Psoas muscle (tissue), 7 donors: ENCODE measurements at regions not wholly inside any gene's neighbourhood (a gene's known extent, or its start where the extent isn't known, plus 50 kb on each side); places are given as distances from the start of the nearest gene placed in this dataset.

Experiments
- ATAC-seq, 4 donors: fragments of 200-7000 bp; cut with Tn5 transposase; one replicate each; pipeline ENCODE4 v1.9.1; 2020; ENCODE audit warnings: moderate library complexity in 3 of 4, mild to moderate bottlenecking in 2 of 4
- DNase-seq, 2 donors: peaks; one replicate each; pipeline ENCODE4 v3.0.0-alpha.2; 2020
- H3K27ac ChIP-seq: fragments of 200-600 bp; one replicate; pipeline ENCODE4 v1.8.0; 2022
- H3K27me3 ChIP-seq, 3 donors: fragments of 200-600 bp in 1 of 3; one replicate each; pipeline versions ENCODE4 v1.6.1 to v1.8.0; 2013 to 2022; ENCODE audit warnings: low read length in 2 of 3, mild to moderate bottlenecking in 2 of 3, moderate library complexity in 1 of 3; ENCODE audit not compliant: insufficient read depth in 3 of 3
- H3K36me3 ChIP-seq, 2 donors: fragments of 200-600 bp in 1 of 2; one replicate each; pipeline versions ENCODE4 v1.6.1 to v1.8.0; 2013 to 2022; ENCODE audit warnings: low read depth in 1 of 2, mild to moderate bottlenecking in 1 of 2, moderate library complexity in 1 of 2; ENCODE audit not compliant: insufficient read depth in 1 of 2
- H3K4me1 ChIP-seq: fragments of 200-600 bp; one replicate; pipeline ENCODE4 v1.8.0; 2022
- H3K4me3 ChIP-seq: fragments of 200-600 bp; one replicate; pipeline ENCODE4 v1.8.0; 2022; ENCODE audit warnings: mild to moderate bottlenecking
- H3K9me3 ChIP-seq: fragments of 200-600 bp; one replicate; pipeline ENCODE4 v1.8.0; 2022
- WGBS, 3 donors: extraction: QIAGEN DNeasy Blood & Tissue Kit; methylation state at CpG; one replicate each; pipeline versions ENCODE4 v1.1.6 to v1.1.7; 2013; 5-methylcytosine and 5-hydroxymethylcytosine counted together
- intact Hi-C, 2 donors: fragments of 100-400 bp; cut with DNase I; formaldehyde crosslinking; loops; one replicate each; pipeline versions ENCODE4 v1.11.0 to v1.14.2; 2022
- TF ChIP-seq, protein P1 (sequence below): fragments of 200-600 bp; IDR thresholded peaks from one replicate; pipeline ENCODE4 v1.8.0; 2022; ENCODE audit warnings: antibody characterized with exemption
- donor health status: healthy with polysubstance abuse.
- donor health status: DM: no; HTN: no; CAD: no; lungs with moderate emphysema.
- donor health status: Bipolar disorder and iron deficiency.
- donor health status: healthy.
- donor health status: DM: yes; HTN: yes; CAD: no.
- donor health status: DM: no; HTN: no; CAD: no.
- donor health status: DM: yes; HTN: yes; CAD: no.

DNA sequence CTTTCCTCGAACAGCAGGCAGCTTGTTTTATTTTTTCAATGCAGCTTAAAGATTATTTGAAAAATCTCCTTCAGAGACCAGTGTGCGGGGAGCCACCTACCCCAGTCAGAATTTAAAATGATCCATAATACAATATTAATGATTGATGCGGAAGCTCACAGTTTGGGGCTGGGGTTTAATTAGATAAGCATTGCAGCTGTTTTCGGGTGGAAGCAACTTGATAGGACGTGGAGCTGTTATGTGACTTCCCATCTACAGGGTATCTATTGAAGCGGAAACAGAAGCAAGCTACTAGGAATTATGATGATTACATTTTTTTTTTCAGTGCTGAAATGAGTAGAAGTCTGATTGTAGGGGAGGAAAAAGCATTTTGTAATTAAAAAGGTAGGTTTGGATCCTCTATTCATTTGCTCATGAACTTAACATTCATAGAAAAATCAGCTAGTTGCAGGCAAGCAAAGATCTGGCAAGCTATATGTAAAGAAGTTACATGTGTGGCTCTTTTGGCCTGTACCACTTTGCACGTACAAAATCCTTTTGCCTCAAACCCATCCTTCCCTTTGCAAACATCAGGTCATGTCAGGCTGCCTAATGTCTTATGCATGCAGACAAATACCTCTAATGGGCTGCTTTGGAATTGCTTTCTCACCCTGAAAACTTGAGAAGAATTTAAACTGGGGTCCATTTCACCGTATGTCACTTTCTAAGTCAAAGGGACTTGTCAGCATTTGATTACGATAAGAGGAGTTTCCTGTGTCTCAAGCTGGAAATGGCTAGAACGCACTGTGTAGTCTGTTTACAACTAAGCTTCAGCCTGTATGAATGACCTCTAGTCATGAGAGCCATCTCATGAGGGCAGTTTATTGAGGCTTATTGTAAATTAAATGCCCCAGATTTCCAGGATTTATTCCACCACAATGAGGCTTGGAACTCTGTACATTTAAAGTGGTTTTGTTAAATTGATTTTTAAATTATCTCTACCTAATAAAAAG is 267.1 kb upstream of the TMTC4 start:
- intact Hi-C loops, result no loop called here
- Histone ChIP-seq H3K4me3 (no peak overlapping the region), H3K36me3 (no peaks in the 10 kb centered on the region), H3K27me3 (no peaks in the 10 kb centered on the region), H3K27ac (no peak overlapping the region), H3K9me3 (no peaks in the 10 kb centered on the region), H3K4me1 (no peaks in the 10 kb centered on the region)
- no peak for ATAC-seq
- TF ChIP-seq, protein P1, sequence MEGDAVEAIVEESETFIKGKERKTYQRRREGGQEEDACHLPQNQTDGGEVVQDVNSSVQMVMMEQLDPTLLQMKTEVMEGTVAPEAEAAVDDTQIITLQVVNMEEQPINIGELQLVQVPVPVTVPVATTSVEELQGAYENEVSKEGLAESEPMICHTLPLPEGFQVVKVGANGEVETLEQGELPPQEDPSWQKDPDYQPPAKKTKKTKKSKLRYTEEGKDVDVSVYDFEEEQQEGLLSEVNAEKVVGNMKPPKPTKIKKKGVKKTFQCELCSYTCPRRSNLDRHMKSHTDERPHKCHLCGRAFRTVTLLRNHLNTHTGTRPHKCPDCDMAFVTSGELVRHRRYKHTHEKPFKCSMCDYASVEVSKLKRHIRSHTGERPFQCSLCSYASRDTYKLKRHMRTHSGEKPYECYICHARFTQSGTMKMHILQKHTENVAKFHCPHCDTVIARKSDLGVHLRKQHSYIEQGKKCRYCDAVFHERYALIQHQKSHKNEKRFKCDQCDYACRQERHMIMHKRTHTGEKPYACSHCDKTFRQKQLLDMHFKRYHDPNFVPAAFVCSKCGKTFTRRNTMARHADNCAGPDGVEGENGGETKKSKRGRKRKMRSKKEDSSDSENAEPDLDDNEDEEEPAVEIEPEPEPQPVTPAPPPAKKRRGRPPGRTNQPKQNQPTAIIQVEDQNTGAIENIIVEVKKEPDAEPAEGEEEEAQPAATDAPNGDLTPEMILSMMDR, result no peak
- DNase-seq, result no peak
- 46 to 51% (median 50%) methylated on average over 10 of the region's 10 CpGs for WGBS, 3 donors

- Histone ChIP-seq H3K27me3 (no peaks in the 10 kb centered on the region), H3K4me1 (no peaks in the 10 kb centered on the region), H3K36me3 (no peaks in the 10 kb centered on the region), H3K27ac (no peak overlapping the region), H3K9me3 (no peaks in the 10 kb centered on the region), H3K4me3 (no peak overlapping the region)
- intact Hi-C loops, result no loop called here
- ATAC-seq (no peak), DNase-seq (no peak)
- TF ChIP-seq, protein P1, result no peak
- WGBS, 3 donors, result 51 to 66% (median 53%) methylated on average over 4 of the region's 4 CpGs
Measured at GRCh38 chr13:100940658-100941057, 266.1 kb upstream of the TMTC4 start.

- WGBS, 3 donors, result 94 to 97% (median 95%) methylated on average over 1 of the region's 1 CpG
- Histone ChIP-seq H3K4me3 (no peak overlapping the region), H3K36me3 (no peaks in the 10 kb centered on the region), H3K4me1 (no peaks in the 10 kb centered on the region), H3K9me3 (no peaks in the 10 kb centered on the region), H3K27ac (no peak overlapping the region), H3K27me3 (no peaks in the 10 kb centered on the region)
- no peak for ATAC-seq
- intact Hi-C loops, result no loop called here
- DNase-seq, result no peak
- TF ChIP-seq, protein P1, result no peak
Measured at GRCh38 chr13:100933841-100934240, 259.2 kb upstream of the TMTC4 start.

GRCh38 chr13:100922599-100922998 is 248.0 kb upstream of the TMTC4 start:
- Histone ChIP-seq H3K27me3 (peaks cover 0 to 2% (median 0%) of the 10 kb centered on the region in 3 donors), H3K4me3 (no peak overlapping the region), H3K9me3 (no peaks in the 10 kb centered on the region), H3K4me1 (no peaks in the 10 kb centered on the region), H3K27ac (no peak overlapping the region), H3K36me3 (no peaks in the 10 kb centered on the region)
- DNase-seq (no peak), ATAC-seq (no peak)
- TF ChIP-seq, protein P1, result no peak
- 66 to 73% (median 71%) methylated on average over 3 of the region's 3 CpGs for WGBS, 3 donors
- intact Hi-C loops, result no loop called here
